HG03521 (cell line): ENCODE measurements at regions not wholly inside any gene's neighbourhood (a gene's known extent, or its start where the extent isn't known, plus 50 kb on each side); places are given as distances from the start of the nearest gene placed in this dataset.
A peak's percentile ranks its signal among the peaks of the same experiment; 100 is the strongest.
"Not testable (repeated sequence)": the region's sequence is repeated elsewhere in the genome, so short reads cannot be mapped to it uniquely, and the experiment has no call there.

Experiments
- ATAC-seq: cut with Tn5 transposase; IDR thresholded peaks from one replicate; pipeline ENCODE4 v1.9.1; 2021; ENCODE audit warnings: mild to moderate bottlenecking, moderate library complexity; ENCODE audit not compliant: unreplicated experiment

DNA sequence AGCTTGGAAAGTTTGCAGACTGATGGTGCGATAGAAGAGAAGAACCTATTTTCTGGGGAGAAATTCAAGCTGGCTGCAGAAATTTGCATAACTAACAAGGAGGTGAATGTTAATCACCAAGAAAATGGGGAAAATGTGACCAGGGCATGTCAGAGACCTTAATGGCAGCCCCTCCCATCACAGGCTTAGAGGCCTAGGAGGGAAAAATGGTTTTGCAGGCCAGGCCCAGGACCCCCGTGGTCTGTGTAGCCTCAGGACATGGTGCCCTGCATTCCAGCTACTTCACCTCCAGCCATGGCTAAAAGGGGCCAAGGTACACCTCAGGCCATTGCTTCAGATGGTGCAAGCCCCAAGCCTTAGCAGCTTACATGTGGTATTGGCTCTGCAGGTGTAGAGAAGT, 207.1 kb upstream of the CXorf66 start:
- ATAC-seq = no peak

DNA sequence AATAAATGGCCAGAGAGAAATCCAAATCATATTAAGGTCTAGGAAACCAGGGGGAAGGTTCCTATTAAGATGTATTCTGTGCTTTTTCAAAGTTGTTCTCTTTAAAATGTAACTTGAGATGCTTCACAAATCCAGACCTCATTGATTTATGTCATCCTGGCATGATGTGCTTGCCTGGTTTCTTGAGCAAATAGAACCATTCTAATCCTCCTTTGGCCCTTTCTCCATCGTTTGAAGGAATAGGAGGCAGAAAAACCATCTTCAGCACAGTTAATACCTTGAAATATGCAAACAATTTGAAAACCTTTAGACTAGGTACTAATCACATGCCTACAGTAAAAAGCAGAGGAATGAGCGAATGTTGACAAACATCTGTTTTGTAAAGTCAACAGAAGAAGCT, 202.2 kb upstream of the CXorf66 start:
- no peak for ATAC-seq

- ATAC-seq = no peak
Observed at GRCh38 chrX:140165849-140166248, 200.5 kb upstream of the CXorf66 start.

DNA sequence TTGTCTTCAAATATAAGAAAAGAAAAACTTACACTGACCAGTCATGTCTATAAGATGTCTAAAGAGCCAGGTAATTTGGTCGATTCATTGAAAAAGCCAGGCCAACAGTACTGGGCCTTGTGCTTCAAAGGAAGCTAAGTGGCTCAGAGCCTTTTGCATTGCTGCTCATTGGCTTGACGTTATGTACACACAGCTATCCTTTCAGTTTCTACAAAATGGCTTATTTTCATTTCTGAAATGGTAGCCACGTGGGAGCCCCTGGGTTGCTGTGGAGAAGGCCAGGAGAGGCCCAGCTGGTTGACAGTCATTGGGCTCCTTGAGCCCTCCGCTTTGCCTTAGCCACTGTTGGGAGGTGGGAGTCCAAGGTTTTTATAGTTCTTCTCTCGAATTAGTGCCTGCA, 199.1 kb upstream of the CXorf66 start:
- no peak for ATAC-seq

DNA sequence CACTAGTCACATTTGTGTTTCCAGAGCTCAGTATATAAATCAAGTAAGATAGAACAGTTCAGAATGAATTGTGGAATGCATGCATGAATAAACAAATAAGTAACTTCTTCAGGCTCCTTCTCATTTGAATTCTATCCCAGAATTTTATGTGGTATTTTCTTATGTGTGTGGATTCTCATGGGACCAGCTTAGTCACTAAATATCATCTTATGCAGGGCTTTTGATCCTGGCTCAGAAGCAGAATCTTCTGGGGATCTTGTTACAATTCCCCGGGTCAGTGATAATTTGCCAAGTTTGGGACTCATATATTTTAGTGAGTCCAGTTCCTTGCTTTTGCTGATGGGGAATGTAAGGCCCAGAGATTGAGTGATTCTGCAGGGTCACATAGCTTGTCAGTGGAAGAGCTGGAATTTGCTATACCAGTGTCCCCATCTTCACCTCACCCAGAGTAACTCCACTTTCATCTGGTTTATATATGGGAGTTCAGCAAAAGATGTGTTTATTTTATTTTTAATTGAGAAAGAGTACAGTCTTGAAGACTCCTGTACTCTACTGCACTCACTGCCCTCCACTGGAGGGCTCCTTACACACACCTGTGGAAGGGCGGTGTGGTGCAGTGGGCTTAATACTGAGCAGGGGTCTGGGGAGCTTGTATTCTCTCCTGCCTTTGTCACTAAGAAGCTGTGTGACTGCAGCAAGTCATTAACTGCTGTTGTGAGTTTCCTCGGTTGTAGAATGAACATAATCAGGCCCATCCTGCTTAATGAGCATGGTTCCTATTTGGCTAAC, 198.2 kb upstream of the CXorf66 start:
- no peak for ATAC-seq

- no peak for ATAC-seq
Observed at GRCh38 chrX:140157611-140158010, 192.3 kb upstream of the CXorf66 start.

GRCh38 chrX:140157143-140157542, 191.8 kb upstream of the CXorf66 start:
- no peak for ATAC-seq

GRCh38 chrX:140151316-140151715, 186.0 kb upstream of the CXorf66 start:
- no peak for ATAC-seq

DNA sequence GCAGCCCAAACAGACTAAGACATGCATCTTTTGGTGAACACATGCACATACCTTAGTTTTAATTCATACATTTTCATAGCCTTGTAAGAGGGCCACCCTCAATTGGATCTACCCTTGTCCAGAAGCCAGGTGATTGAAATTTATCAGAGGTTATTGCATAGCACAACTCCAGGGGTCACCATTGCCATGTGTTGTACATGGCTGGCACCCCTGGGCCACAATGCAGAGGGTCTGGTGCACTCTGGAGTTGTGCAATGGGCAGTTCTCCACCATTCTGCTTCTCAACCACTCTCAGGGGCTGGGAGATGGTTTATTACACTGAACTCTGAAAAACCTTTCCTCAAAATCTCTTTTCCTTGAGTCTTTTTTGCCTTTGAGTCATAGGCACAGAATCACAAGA, 184.4 kb upstream of the CXorf66 start:
- ATAC-seq = no peak

DNA sequence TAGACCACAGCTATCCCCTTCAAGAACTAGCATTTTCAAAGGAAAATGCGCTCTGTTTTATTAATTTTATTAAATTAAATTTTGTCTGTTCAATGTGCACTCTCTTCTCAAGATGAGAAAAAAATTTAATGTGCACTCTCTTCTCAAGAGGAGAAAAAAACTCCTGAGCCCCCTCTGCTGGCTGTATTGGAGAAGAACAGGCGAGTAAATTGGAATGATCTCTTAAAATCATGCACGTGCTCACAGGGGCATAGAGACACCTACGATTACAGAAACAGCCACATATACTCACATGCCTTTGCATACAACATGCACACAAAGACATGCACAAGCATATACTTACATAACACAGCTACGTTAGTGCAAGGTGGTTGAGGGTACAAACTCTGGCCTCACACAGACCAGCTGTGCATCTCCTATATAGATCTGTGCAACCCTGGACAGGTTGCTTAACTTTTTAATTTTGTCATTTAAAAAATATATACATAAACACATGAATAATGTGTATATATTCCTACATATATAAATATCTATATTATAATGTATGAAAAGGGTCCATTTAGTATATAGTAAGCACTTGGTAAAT, 176.2 kb upstream of the CXorf66 start:
- peak; percentile 59 for ATAC-seq

DNA sequence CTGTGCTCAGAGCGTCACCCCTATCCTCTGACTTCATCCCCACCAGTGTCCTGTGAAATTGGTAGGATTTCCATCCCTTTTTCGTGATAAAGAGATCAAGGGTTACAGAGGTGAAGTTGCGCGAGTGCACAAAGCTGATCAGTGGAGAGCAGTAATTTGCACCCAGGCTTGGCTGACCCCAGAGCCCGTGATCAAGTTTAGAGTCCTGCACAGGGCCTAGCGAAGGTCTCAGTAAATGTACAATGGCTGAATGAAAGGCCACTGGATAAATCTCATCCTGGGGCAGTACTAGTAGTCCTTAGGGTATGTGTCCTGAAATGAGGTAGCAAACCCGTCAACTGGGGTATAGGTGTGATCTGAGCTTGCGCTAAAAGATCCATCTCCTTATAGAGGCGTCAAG, 173.2 kb upstream of the CXorf66 start:
- ATAC-seq = not testable (repeated sequence)

- not testable (repeated sequence) for ATAC-seq
Observed at GRCh38 chrX:140138065-140138464, 172.7 kb upstream of the CXorf66 start.

- ATAC-seq = no peak
Observed at GRCh38 chrX:140132937-140133336, 167.6 kb upstream of the CXorf66 start.

GRCh38 chrX:140123446-140123845, 158.1 kb upstream of the CXorf66 start:
- no peak for ATAC-seq

GRCh38 chrX:140114059-140114458, 148.7 kb upstream of the CXorf66 start:
- ATAC-seq = not testable (repeated sequence)

DNA sequence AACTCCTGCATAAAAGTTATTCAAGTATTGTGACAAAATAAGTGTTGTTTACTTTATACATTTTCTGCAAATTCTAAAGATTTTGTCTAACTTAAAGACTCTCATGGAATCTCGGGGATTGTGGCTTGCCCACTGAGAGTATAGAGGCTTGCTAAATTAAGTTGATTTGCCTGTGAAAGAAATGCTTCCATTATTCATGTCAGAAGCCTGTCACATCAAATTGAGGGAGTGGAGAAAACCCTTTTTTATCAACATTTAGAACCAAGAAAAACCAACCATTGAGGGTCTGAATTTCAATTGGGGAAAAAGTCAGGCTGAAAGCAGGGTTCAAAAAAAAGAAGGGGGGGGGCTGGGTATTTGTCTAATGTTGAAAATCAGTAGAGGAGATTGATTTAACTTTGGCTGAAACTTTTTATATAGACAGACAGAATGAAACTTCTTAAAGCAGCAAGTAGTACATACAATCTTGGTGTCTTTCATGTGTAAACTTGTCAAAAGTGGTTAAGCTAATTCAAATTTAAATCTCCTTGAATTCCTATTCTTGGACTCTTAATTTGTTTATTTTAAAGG, 144.8 kb upstream of the CXorf66 start:
- ATAC-seq = no peak

GRCh38 chrX:140104760-140105159, 139.4 kb upstream of the CXorf66 start:
- no peak for ATAC-seq

GRCh38 chrX:140099221-140099620, 133.9 kb upstream of the CXorf66 start:
- ATAC-seq = no peak

DNA sequence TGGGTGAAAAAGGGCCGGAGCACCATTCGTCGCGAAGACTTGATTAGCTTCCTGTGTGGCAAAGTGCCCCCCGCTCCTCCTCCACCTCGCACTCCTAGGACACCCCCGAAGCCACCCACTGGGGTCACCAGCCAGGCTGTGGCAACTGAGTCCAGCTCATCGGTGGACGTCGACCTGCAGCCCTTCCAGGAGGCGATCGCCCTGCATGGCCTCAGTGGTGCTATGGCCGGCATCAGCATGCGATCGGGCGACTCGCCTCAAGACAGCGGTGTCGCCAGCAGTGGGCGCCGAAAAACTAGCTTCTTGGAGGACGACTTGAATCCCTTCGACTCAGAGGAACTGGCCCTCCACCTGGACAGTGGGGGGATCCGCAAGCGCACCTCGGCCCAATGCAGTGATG, 126.8 kb upstream of the CXorf66 start:
- no peak for ATAC-seq

- peak; percentile 78 for ATAC-seq
Observed at GRCh38 chrX:140091125-140091886, 126.0 kb upstream of the CXorf66 start.

DNA sequence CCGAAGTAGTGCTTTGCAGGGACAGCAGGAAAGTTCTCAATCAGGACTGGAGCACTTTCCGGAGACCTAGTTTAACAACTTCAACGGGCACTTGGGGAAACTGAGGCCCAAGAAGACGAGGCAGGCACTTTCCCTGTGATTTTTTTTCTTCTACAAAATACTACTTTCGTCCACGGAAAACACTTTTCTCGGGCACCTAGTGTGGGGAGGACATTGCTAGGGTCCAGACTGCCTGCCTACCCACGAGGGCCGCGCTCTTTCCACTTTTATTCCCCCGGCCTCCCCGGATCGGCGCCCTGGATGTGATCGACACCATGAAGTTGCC, 125.4 kb upstream of the CXorf66 start:
- no peak for ATAC-seq

- ATAC-seq = no peak
Observed at GRCh38 chrX:140088438-140088837, 123.1 kb upstream of the CXorf66 start.
